Fibroblast of peridontal ligament (primary cell): ENCODE measurements at regions not wholly inside any gene's neighbourhood (a gene's known extent, or its start where the extent isn't known, plus 50 kb on each side); places are given as distances from the start of the nearest gene placed in this dataset.
"Not testable (repeated sequence)": the region's sequence is repeated elsewhere in the genome, so short reads cannot be mapped to it uniquely, and the experiment has no call there.

Experiments used
- DNase-seq: peaks from one replicate; pipeline ENCODE4 v3.0.0-alpha.2; 2010; ENCODE audit errors: extremely low read depth

GRCh38 chr13:42373048-42373812 is 101.3 kb downstream of the AKAP11 start:
- DNase-seq: no peak

GRCh38 chr13:42375663-42376062 is 103.7 kb downstream of the AKAP11 start:
- no peak for DNase-seq

- DNase-seq: no peak
Observed at GRCh38 chr13:42377640-42378382, 105.9 kb downstream of the AKAP11 start.

GRCh38 chr13:42378383-42378780 is 106.4 kb downstream of the AKAP11 start:
- DNase-seq: no peak

GRCh38 chr13:42379241-42379640 is 107.3 kb downstream of the AKAP11 start:
- no peak for DNase-seq

- DNase-seq: no peak
Observed at GRCh38 chr13:42380420-42381164, 108.6 kb downstream of the AKAP11 start.

GRCh38 chr13:42381165-42381425 is 109.1 kb downstream of the AKAP11 start:
- no peak for DNase-seq

GRCh38 chr13:42381426-42381825 is 109.5 kb downstream of the AKAP11 start:
- not testable (repeated sequence) for DNase-seq

GRCh38 chr13:42383025-42383424 is 111.1 kb downstream of the AKAP11 start:
- peak; percentile 4 for DNase-seq

- DNase-seq: no peak
Observed at GRCh38 chr13:42384265-42384664, 112.3 kb downstream of the AKAP11 start.

- no peak for DNase-seq
Observed at GRCh38 chr13:42388326-42388725, 116.4 kb downstream of the AKAP11 start.

- DNase-seq: no peak
Observed at GRCh38 chr13:42389041-42389440, 117.1 kb downstream of the AKAP11 start.

GRCh38 chr13:42392180-42392579 is 120.2 kb downstream of the AKAP11 start:
- no peak for DNase-seq

- DNase-seq: peak; percentile 10
Observed at GRCh38 chr13:42392716-42393572, 121.0 kb downstream of the AKAP11 start.

- DNase-seq: no peak
Observed at GRCh38 chr13:42393573-42394360, 121.8 kb downstream of the AKAP11 start.

GRCh38 chr13:42394361-42394708 is 122.4 kb downstream of the AKAP11 start:
- DNase-seq: no peak

GRCh38 chr13:42394711-42395085 is 122.7 kb downstream of the AKAP11 start:
- no peak for DNase-seq

- no peak for DNase-seq
Observed at GRCh38 chr13:42395086-42395821, 123.3 kb downstream of the AKAP11 start.

GRCh38 chr13:42396501-42396900 is 124.5 kb downstream of the AKAP11 start:
- DNase-seq: no peak

- no peak for DNase-seq
Observed at GRCh38 chr13:42396901-42397655, 125.1 kb downstream of the AKAP11 start.
